Adrenal gland (tissue), 9 donors: ENCODE measurements at regions not wholly inside any gene's neighbourhood (a gene's known extent, or its start where the extent isn't known, plus 50 kb on each side); places are given as distances from the start of the nearest gene placed in this dataset.
A peak's percentile ranks its signal among the peaks of the same experiment; 100 is the strongest.

Source experiments
- DNase-seq, 7 donors: peaks; one replicate each; pipeline ENCODE4 v3.0.0-alpha.2; 2019 to 2020
- H3K27ac ChIP-seq, 5 donors: fragments of 200-600 bp; sonication (generic) in 4 of 5; 1 replicate in 3 of 5; 2 replicates in 2 of 5; pipeline versions ENCODE4 v1.5.1 to v1.8.0; 2016 to 2020; ENCODE audit warnings: mild to moderate bottlenecking in 1 of 5
- H3K27me3 ChIP-seq: fragments of 200-600 bp; 2 replicates; pipeline ENCODE4 v1.8.0; 2021
- H3K36me3 ChIP-seq, 2 donors: fragments of 200-600 bp; replicated peaks in 1 of 2; 1 replicate in 1 of 2; 2 replicates in 1 of 2; pipeline versions ENCODE4 v1.5.1 to v1.8.0; 2018 to 2022
- H3K4me1 ChIP-seq, 2 donors: fragments of 200-600 bp; replicated peaks in 1 of 2; 1 replicate in 1 of 2; 2 replicates in 1 of 2; pipeline versions ENCODE4 v1.5.1 to v1.8.0; 2018 to 2021
- H3K4me3 ChIP-seq, 4 donors: fragments of 200-600 bp; sonication (generic) in 3 of 4; one replicate each; pipeline ENCODE4 v1.5.1; 2016 to 2018
- H3K9me3 ChIP-seq, 3 donors: fragments of 200-600 bp; sonication (generic) in 1 of 3; replicated peaks in 1 of 3; 1 replicate in 2 of 3; 2 replicates in 1 of 3; pipeline versions ENCODE4 v1.5.1 to v1.8.0; 2016 to 2021
- POLR2A ChIP-seq, 2 donors: fragments of 450-650 bp; IDR thresholded peaks; one replicate each; pipeline ENCODE4 v1.6.1; 2017; ENCODE audit warnings: antibody characterized with exemption in 2 of 2, mild to moderate bottlenecking in 2 of 2, moderate library complexity in 1 of 2
- WGBS, 4 donors: extraction: QIAGEN DNeasy Blood & Tissue Kit in 2 of 4; methylation state at CpG; one replicate each; pipeline versions ENCODE4 v1.1.5 to v1.1.7; 2013 to 2017; 5-methylcytosine and 5-hydroxymethylcytosine counted together
- intact Hi-C, 2 donors: fragments of 100-400 bp; cut with DNase I; formaldehyde crosslinking; loops; one replicate each; pipeline versions ENCODE4 v1.14.1 to v1.15.0; 2022 to 2023
- TF ChIP-seq, protein P1 (sequence below), 6 experiments: fragments of 450-650 bp in 4 of 6; fragments of 200-600 bp in 2 of 6; sonication (generic) in 1 of 6; IDR thresholded peaks; 1 replicate in 5 of 6; 2 replicates in 1 of 6; pipeline versions ENCODE4 v1.5.1 to v1.8.0; 2016 to 2021; ENCODE audit warnings: antibody characterized with exemption in 6 of 6, mild to moderate bottlenecking in 2 of 6, moderate library complexity in 1 of 6
- donor health status: healthy with polysubstance abuse.
- donor health status: Bipolar disorder and iron deficiency.
- donor health status: DM: yes; HTN: yes; CAD: no.
- donor health status: DM: no; HTN: no; CAD: no.
- donor health status: DM: no; HTN: no; CAD: no.

GRCh38 chr3:20668411-20668810 is 482.4 kb upstream of the SGO1 start:
- whole genome bisulfite sequencing, 4 donors, result 30 to 70% (median 59%) methylated on average over 3 of the region's 3 CpGs
- H3K36me3 ChIP-seq, result no peaks in the 10 kb centered on the region
- H3K4me1 ChIP-seq, result peaks cover 0 to 19% of the 10 kb centered on the region in 2 donors
- intact Hi-C loops, result no loop called here
- DNase-seq, result peak; percentile 13 to 72 (median 29)
- H3K9me3 ChIP-seq, result no peaks in the 10 kb centered on the region
- TF ChIP-seq POLR2A (IDR thresholded peaks at IDR 0.05), result no peak
- TF ChIP-seq, protein P1, sequence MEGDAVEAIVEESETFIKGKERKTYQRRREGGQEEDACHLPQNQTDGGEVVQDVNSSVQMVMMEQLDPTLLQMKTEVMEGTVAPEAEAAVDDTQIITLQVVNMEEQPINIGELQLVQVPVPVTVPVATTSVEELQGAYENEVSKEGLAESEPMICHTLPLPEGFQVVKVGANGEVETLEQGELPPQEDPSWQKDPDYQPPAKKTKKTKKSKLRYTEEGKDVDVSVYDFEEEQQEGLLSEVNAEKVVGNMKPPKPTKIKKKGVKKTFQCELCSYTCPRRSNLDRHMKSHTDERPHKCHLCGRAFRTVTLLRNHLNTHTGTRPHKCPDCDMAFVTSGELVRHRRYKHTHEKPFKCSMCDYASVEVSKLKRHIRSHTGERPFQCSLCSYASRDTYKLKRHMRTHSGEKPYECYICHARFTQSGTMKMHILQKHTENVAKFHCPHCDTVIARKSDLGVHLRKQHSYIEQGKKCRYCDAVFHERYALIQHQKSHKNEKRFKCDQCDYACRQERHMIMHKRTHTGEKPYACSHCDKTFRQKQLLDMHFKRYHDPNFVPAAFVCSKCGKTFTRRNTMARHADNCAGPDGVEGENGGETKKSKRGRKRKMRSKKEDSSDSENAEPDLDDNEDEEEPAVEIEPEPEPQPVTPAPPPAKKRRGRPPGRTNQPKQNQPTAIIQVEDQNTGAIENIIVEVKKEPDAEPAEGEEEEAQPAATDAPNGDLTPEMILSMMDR (IDR thresholded peaks at IDR 0.05), result no peak
- H3K27me3 ChIP-seq, result no peaks in the 10 kb centered on the region
- no peak overlapping the region for H3K27ac ChIP-seq
- H3K4me3 ChIP-seq, result no peak overlapping the region

- intact Hi-C loops, result no loop called here
- Histone ChIP-seq H3K27ac (no peak overlapping the region), H3K36me3 (no peaks in the 10 kb centered on the region), H3K9me3 (no peaks in the 10 kb centered on the region), H3K4me1 (peaks cover 0 to 19% of the 10 kb centered on the region in 2 donors), H3K27me3 (no peaks in the 10 kb centered on the region), H3K4me3 (no peak overlapping the region)
- TF ChIP-seq POLR2A (IDR thresholded peaks at IDR 0.05), result no peak
- TF ChIP-seq, protein P1 (IDR thresholded peaks at IDR 0.05), result no peak
- WGBS, 4 donors, result 50 to 57% (median 53%) methylated on average over 2 of the region's 2 CpGs
- DNase-seq, result no peak
These were observed 480.1 kb upstream of the SGO1 start for GRCh38 chr3:20666091-20666490.

GRCh38 chr3:20658491-20658890 is 472.5 kb upstream of the SGO1 start:
- Histone ChIP-seq H3K4me3 (no peak overlapping the region), H3K27me3 (no peaks in the 10 kb centered on the region), H3K36me3 (no peaks in the 10 kb centered on the region), H3K9me3 (peaks cover 0 to 9% (median 0%) of the 10 kb centered on the region in 3 donors), H3K4me1 (no peaks in the 10 kb centered on the region), H3K27ac (no peak overlapping the region)
- 71 to 83% (median 79%) methylated on average over 1 of the region's 1 CpG for WGBS, 4 donors
- intact Hi-C loops, result no loop called here
- DNase-seq, result no peak
- TF ChIP-seq, protein P1 (IDR thresholded peaks at IDR 0.05), result no peak
- TF ChIP-seq POLR2A (IDR thresholded peaks at IDR 0.05), result no peak

DNA sequence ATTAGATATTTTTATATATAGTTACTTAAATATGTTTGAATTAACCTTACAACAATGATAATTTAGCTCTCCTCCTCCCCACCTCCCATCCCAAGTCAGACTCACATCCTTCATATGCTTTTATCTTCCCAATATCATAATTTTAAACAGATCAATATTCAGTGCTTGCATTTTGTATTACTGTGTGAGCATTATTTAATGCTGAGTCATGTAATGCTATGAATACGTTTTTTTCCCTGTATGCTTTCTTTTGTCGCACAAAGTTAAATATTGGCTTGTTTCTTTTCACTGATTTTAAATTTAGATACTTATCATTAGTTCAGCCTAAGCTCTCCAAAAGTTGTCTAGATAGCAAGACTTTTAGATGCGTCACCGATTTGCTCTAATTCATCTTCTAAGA is 471.6 kb upstream of the SGO1 start:
- H3K9me3 ChIP-seq, result peaks cover 0 to 9% (median 0%) of the 10 kb centered on the region in 3 donors
- TF ChIP-seq POLR2A (IDR thresholded peaks at IDR 0.05), result no peak
- TF ChIP-seq, protein P1 (IDR thresholded peaks at IDR 0.05), result no peak
- H3K4me3 ChIP-seq, result no peak overlapping the region
- no peaks in the 10 kb centered on the region for H3K4me1 ChIP-seq
- no peak for DNase-seq
- no peaks in the 10 kb centered on the region for H3K36me3 ChIP-seq
- intact Hi-C loops, result no loop called here
- no peaks in the 10 kb centered on the region for H3K27me3 ChIP-seq
- no peak overlapping the region for H3K27ac ChIP-seq
- 82 to 93% (median 86%) methylated on average over 4 of the region's 4 CpGs for WGBS, 4 donors
